NCI-H146 (cell line): ENCODE measurements at regions not wholly inside any gene's neighbourhood (a gene's known extent, or its start where the extent isn't known, plus 50 kb on each side); places are given as distances from the start of the nearest gene placed in this dataset.
"Not testable (repeated sequence)": the region's sequence is repeated elsewhere in the genome, so short reads cannot be mapped to it uniquely, and the experiment has no call there.

Source experiments
- DNase-seq: peaks from one replicate; lab custom pipeline; 2025; lab: John Stamatoyannopoulos, UW

- DNase-seq: peak; percentile 52
Measured at GRCh38 chr1:188169971-188170370, 1341.2 kb downstream of the PLA2G4A start.

- DNase-seq: peak; percentile 91
Measured at GRCh38 chr1:188170411-188170810, 1341.7 kb downstream of the PLA2G4A start.

GRCh38 chr1:188170935-188171334 is 1342.2 kb downstream of the PLA2G4A start:
- peak; percentile 89 for DNase-seq

- not testable (repeated sequence) for DNase-seq
Measured at GRCh38 chr1:188182063-188182462, 1353.3 kb downstream of the PLA2G4A start.

- no peak for DNase-seq
Measured at GRCh38 chr1:188188317-188188716, 1359.6 kb downstream of the PLA2G4A start.

- DNase-seq: no peak
Measured at GRCh38 chr1:188194916-188195315, 1366.2 kb downstream of the PLA2G4A start.

GRCh38 chr1:188218289-188218688 is 1389.5 kb downstream of the PLA2G4A start:
- DNase-seq: no peak

- no peak for DNase-seq
Measured at GRCh38 chr1:188220051-188220450, 1391.3 kb downstream of the PLA2G4A start.

GRCh38 chr1:188224263-188224662 is 1395.5 kb downstream of the PLA2G4A start:
- DNase-seq: no peak

- DNase-seq: no peak
Measured at GRCh38 chr1:188225975-188226374, 1397.2 kb downstream of the PLA2G4A start.

- DNase-seq: no peak
Measured at GRCh38 chr1:188228623-188229022, 1399.9 kb downstream of the PLA2G4A start.

GRCh38 chr1:188237573-188238348 is 1409.0 kb downstream of the PLA2G4A start:
- DNase-seq: no peak

GRCh38 chr1:188240772-188241406 is 1412.1 kb downstream of the PLA2G4A start:
- DNase-seq: no peak

- no peak for DNase-seq
Measured at GRCh38 chr1:188241629-188242028, 1412.9 kb downstream of the PLA2G4A start.

- no peak for DNase-seq
Measured at GRCh38 chr1:188243456-188243855, 1414.7 kb downstream of the PLA2G4A start.

- DNase-seq: no peak
Measured at GRCh38 chr1:188244681-188245080, 1415.9 kb downstream of the PLA2G4A start.

- no peak for DNase-seq
Measured at GRCh38 chr1:188247255-188247654, 1418.5 kb downstream of the PLA2G4A start.

- no peak for DNase-seq
Measured at GRCh38 chr1:188249811-188250210, 1421.1 kb downstream of the PLA2G4A start.

- DNase-seq: no peak
Measured at GRCh38 chr1:188251036-188251435, 1422.3 kb downstream of the PLA2G4A start.

GRCh38 chr1:188261849-188262248 is 1433.1 kb downstream of the PLA2G4A start:
- no peak for DNase-seq

GRCh38 chr1:188269956-188270355 is 1441.2 kb downstream of the PLA2G4A start:
- DNase-seq: no peak

GRCh38 chr1:188270497-188270896 is 1441.7 kb downstream of the PLA2G4A start:
- DNase-seq: no peak

- no peak for DNase-seq
Measured at GRCh38 chr1:188277771-188278170, 1449.0 kb downstream of the PLA2G4A start.

GRCh38 chr1:188281921-188282320 is 1453.2 kb downstream of the PLA2G4A start:
- DNase-seq: no peak
